ENCODE measurements at regions not wholly inside any gene's neighbourhood (a gene's known extent, or its start where the extent isn't known, plus 50 kb on each side); places are given as distances from the start of the nearest gene placed in this dataset.

GRCh38 chr2:57075226-57075625 lies 891.4 kb downstream of the CCDC85A start:
- Histone ChIP-seq H3K4me2 (ENCODE audit: low read depth, low read length, poor library complexity, severe bottlenecking) (no peak overlapping the region), H3K27me3 (ENCODE audit: low read length) (no peaks in the 10 kb centered on the region), H3K4me1 (ENCODE audit: low read length) (no peaks in the 10 kb centered on the region), H4K20me1 (ENCODE audit: insufficient read depth, low read depth, low read length) (no peaks in the 10 kb centered on the region), H3K9me2 (replicated peaks; ENCODE audit: insufficient read depth, low read length) (no peaks in the 10 kb centered on the region), H3K9me3 (ENCODE audit: low read length) (peaks cover 3% of the 10 kb centered on the region; the same call in 1 of the 2 replicates), H3K36me3 (ENCODE audit: insufficient read depth, low read length) (no peaks in the 10 kb centered on the region), H2AFZ (ENCODE audit: low read length) (no peak overlapping the region), H3K27ac (ENCODE audit: low read length) (no peak overlapping the region), H3K4me3 (ENCODE audit: low read length) (no peak overlapping the region), H3K9ac (ENCODE audit: low read length) (no peak overlapping the region), H3K79me2 (ENCODE audit: low read length) (no peaks in the 10 kb centered on the region)
- no peak for DNase-seq

- Histone ChIP-seq H3K4me1 (ENCODE audit: low read length) (no peaks in the 10 kb centered on the region), H3K4me2 (ENCODE audit: low read depth, low read length, poor library complexity, severe bottlenecking) (no peak overlapping the region)
- no peak for DNase-seq
Measured at GRCh38 chr2:57080035-57080434, 896.2 kb downstream of the CCDC85A start.

GRCh38 chr2:57084697-57085281 lies 901.0 kb downstream of the CCDC85A start:
- H3K4me3 ChIP-seq (ENCODE audit: low read length) = no peak overlapping the region
- no peaks in the 10 kb centered on the region for H3K27me3 ChIP-seq (ENCODE audit: low read length)
- H2AFZ ChIP-seq (ENCODE audit: low read length) = no peak overlapping the region
- DNase-seq = no peak
- no peak overlapping the region for H3K27ac ChIP-seq (ENCODE audit: low read length)
- H3K36me3 ChIP-seq (ENCODE audit: insufficient read depth, low read length) = no peaks in the 10 kb centered on the region
- H4K20me1 ChIP-seq (ENCODE audit: insufficient read depth, low read depth, low read length) = no peaks in the 10 kb centered on the region
- peaks cover 8% of the 10 kb centered on the region for H3K9me3 ChIP-seq (ENCODE audit: low read length)
- no peaks in the 10 kb centered on the region for H3K4me1 ChIP-seq (ENCODE audit: low read length)
- H3K79me2 ChIP-seq (ENCODE audit: low read length) = no peaks in the 10 kb centered on the region
- no peak overlapping the region for H3K4me2 ChIP-seq (ENCODE audit: low read depth, low read length, poor library complexity, severe bottlenecking)
- H3K9me2 ChIP-seq (replicated peaks; ENCODE audit: insufficient read depth, low read length) = no peaks in the 10 kb centered on the region
- H3K9ac ChIP-seq (ENCODE audit: low read length) = no peak overlapping the region

More at GRCh38 chr2:57080035-57080434, 896.2 kb downstream of the CCDC85A start:
- no peak overlapping the region for H3K27ac ChIP-seq (ENCODE audit: low read length)
- H3K4me3 ChIP-seq (ENCODE audit: low read length) = no peak overlapping the region
- H3K9ac ChIP-seq (ENCODE audit: low read length) = no peak overlapping the region
- peaks cover 3% of the 10 kb centered on the region for H3K9me3 ChIP-seq (ENCODE audit: low read length)
- no peaks in the 10 kb centered on the region for H3K36me3 ChIP-seq (ENCODE audit: insufficient read depth, low read length)
- H3K27me3 ChIP-seq (ENCODE audit: low read length) = no peaks in the 10 kb centered on the region
- no peaks in the 10 kb centered on the region for H4K20me1 ChIP-seq (ENCODE audit: insufficient read depth, low read depth, low read length)
- no peaks in the 10 kb centered on the region for H3K9me2 ChIP-seq (replicated peaks; ENCODE audit: insufficient read depth, low read length)
- H2AFZ ChIP-seq (ENCODE audit: low read length) = no peak overlapping the region
- H3K79me2 ChIP-seq (ENCODE audit: low read length) = no peaks in the 10 kb centered on the region

- H3K27me3 ChIP-seq (ENCODE audit: low read length) = no peaks in the 10 kb centered on the region
- H3K27ac ChIP-seq (ENCODE audit: low read length) = no peak overlapping the region
- H3K9me2 ChIP-seq (replicated peaks; ENCODE audit: insufficient read depth, low read length) = no peaks in the 10 kb centered on the region
- H4K20me1 ChIP-seq (ENCODE audit: insufficient read depth, low read depth, low read length) = no peaks in the 10 kb centered on the region
- no peak for DNase-seq
- H3K36me3 ChIP-seq (ENCODE audit: insufficient read depth, low read length) = no peaks in the 10 kb centered on the region
- no peaks in the 10 kb centered on the region for H3K79me2 ChIP-seq (ENCODE audit: low read length)
- no peak overlapping the region for H2AFZ ChIP-seq (ENCODE audit: low read length)
- H3K9me3 ChIP-seq (ENCODE audit: low read length) = peaks cover 6% of the 10 kb centered on the region
- no peak overlapping the region for H3K4me2 ChIP-seq (ENCODE audit: low read depth, low read length, poor library complexity, severe bottlenecking)
- H3K4me1 ChIP-seq (ENCODE audit: low read length) = no peaks in the 10 kb centered on the region
- H3K4me3 ChIP-seq (ENCODE audit: low read length) = no peak overlapping the region
- H3K9ac ChIP-seq (ENCODE audit: low read length) = no peak overlapping the region
Measured at GRCh38 chr2:57093020-57093419, 909.2 kb downstream of the CCDC85A start.

- Histone ChIP-seq H3K36me3 (ENCODE audit: insufficient read depth, low read length) (no peaks in the 10 kb centered on the region), H3K4me1 (ENCODE audit: low read length) (no peaks in the 10 kb centered on the region), H3K4me3 (ENCODE audit: low read length) (no peak overlapping the region), H3K4me2 (ENCODE audit: low read depth, low read length, poor library complexity, severe bottlenecking) (no peak overlapping the region), H2AFZ (ENCODE audit: low read length) (no peak overlapping the region), H3K9ac (ENCODE audit: low read length) (no peak overlapping the region), H3K27ac (ENCODE audit: low read length) (no peak overlapping the region), H3K9me2 (replicated peaks; ENCODE audit: insufficient read depth, low read length) (no peaks in the 10 kb centered on the region), H4K20me1 (ENCODE audit: insufficient read depth, low read depth, low read length) (no peaks in the 10 kb centered on the region), H3K79me2 (ENCODE audit: low read length) (no peaks in the 10 kb centered on the region), H3K9me3 (ENCODE audit: low read length) (peaks cover 26% of the 10 kb centered on the region), H3K27me3 (ENCODE audit: low read length) (no peaks in the 10 kb centered on the region)
- DNase-seq = no peak
Measured at GRCh38 chr2:57097855-57098254, 914.1 kb downstream of the CCDC85A start.

- no peak overlapping the region for H3K9ac ChIP-seq (ENCODE audit: low read length)
- H3K9me3 ChIP-seq (ENCODE audit: low read length) = peaks cover 25% of the 10 kb centered on the region
- H3K9me2 ChIP-seq (replicated peaks; ENCODE audit: insufficient read depth, low read length) = no peaks in the 10 kb centered on the region
- no peak overlapping the region for H3K4me3 ChIP-seq (ENCODE audit: low read length)
- no peaks in the 10 kb centered on the region for H3K79me2 ChIP-seq (ENCODE audit: low read length)
- no peaks in the 10 kb centered on the region for H3K36me3 ChIP-seq (ENCODE audit: insufficient read depth, low read length)
- H4K20me1 ChIP-seq (ENCODE audit: insufficient read depth, low read depth, low read length) = no peaks in the 10 kb centered on the region
- H3K4me1 ChIP-seq (ENCODE audit: low read length) = no peaks in the 10 kb centered on the region
- H3K27ac ChIP-seq (ENCODE audit: low read length) = no peak overlapping the region
- no peak overlapping the region for H3K4me2 ChIP-seq (ENCODE audit: low read depth, low read length, poor library complexity, severe bottlenecking)
- H3K27me3 ChIP-seq (ENCODE audit: low read length) = no peaks in the 10 kb centered on the region
- DNase-seq = no peak
- no peak overlapping the region for H2AFZ ChIP-seq (ENCODE audit: low read length)
Measured at GRCh38 chr2:57100436-57100835, 916.6 kb downstream of the CCDC85A start.

- Histone ChIP-seq H3K9me3 (ENCODE audit: low read length) (peaks cover 25% of the 10 kb centered on the region), H4K20me1 (ENCODE audit: insufficient read depth, low read depth, low read length) (no peaks in the 10 kb centered on the region), H3K4me1 (ENCODE audit: low read length) (no peaks in the 10 kb centered on the region), H3K9ac (ENCODE audit: low read length) (no peak overlapping the region), H3K4me3 (ENCODE audit: low read length) (no peak overlapping the region), H3K27me3 (ENCODE audit: low read length) (no peaks in the 10 kb centered on the region), H2AFZ (ENCODE audit: low read length) (no peak overlapping the region), H3K4me2 (ENCODE audit: low read depth, low read length, poor library complexity, severe bottlenecking) (no peak overlapping the region), H3K36me3 (ENCODE audit: insufficient read depth, low read length) (no peaks in the 10 kb centered on the region), H3K9me2 (replicated peaks; ENCODE audit: insufficient read depth, low read length) (no peaks in the 10 kb centered on the region), H3K27ac (ENCODE audit: low read length) (no peak overlapping the region), H3K79me2 (ENCODE audit: low read length) (no peaks in the 10 kb centered on the region)
- no peak for DNase-seq
Measured at GRCh38 chr2:57105694-57106093, 921.9 kb downstream of the CCDC85A start.

GRCh38 chr2:57107353-57107752 lies 923.6 kb downstream of the CCDC85A start:
- no peak for DNase-seq
- H3K4me1 ChIP-seq (ENCODE audit: low read length) = no peaks in the 10 kb centered on the region
- peaks cover 19% of the 10 kb centered on the region for H3K9me3 ChIP-seq (ENCODE audit: low read length)
- H3K4me2 ChIP-seq (ENCODE audit: low read depth, low read length, poor library complexity, severe bottlenecking) = no peak overlapping the region
- no peak overlapping the region for H2AFZ ChIP-seq (ENCODE audit: low read length)
- H3K4me3 ChIP-seq (ENCODE audit: low read length) = no peak overlapping the region
- no peaks in the 10 kb centered on the region for H3K9me2 ChIP-seq (replicated peaks; ENCODE audit: insufficient read depth, low read length)
- H3K9ac ChIP-seq (ENCODE audit: low read length) = no peak overlapping the region
- no peaks in the 10 kb centered on the region for H3K79me2 ChIP-seq (ENCODE audit: low read length)
- no peaks in the 10 kb centered on the region for H3K27me3 ChIP-seq (ENCODE audit: low read length)
- no peaks in the 10 kb centered on the region for H3K36me3 ChIP-seq (ENCODE audit: insufficient read depth, low read length)
- no peaks in the 10 kb centered on the region for H4K20me1 ChIP-seq (ENCODE audit: insufficient read depth, low read depth, low read length)
- H3K27ac ChIP-seq (ENCODE audit: low read length) = no peak overlapping the region

GRCh38 chr2:57111531-57111930 lies 927.7 kb downstream of the CCDC85A start:
- Histone ChIP-seq H3K9ac (ENCODE audit: low read length) (no peak overlapping the region), H3K4me2 (ENCODE audit: low read depth, low read length, poor library complexity, severe bottlenecking) (no peak overlapping the region), H3K9me3 (ENCODE audit: low read length) (peaks cover 12% of the 10 kb centered on the region), H3K4me1 (ENCODE audit: low read length) (no peaks in the 10 kb centered on the region), H3K4me3 (ENCODE audit: low read length) (no peak overlapping the region), H3K27ac (ENCODE audit: low read length) (no peak overlapping the region), H3K9me2 (replicated peaks; ENCODE audit: insufficient read depth, low read length) (no peaks in the 10 kb centered on the region), H3K27me3 (ENCODE audit: low read length) (no peaks in the 10 kb centered on the region), H2AFZ (ENCODE audit: low read length) (no peak overlapping the region), H3K79me2 (ENCODE audit: low read length) (no peaks in the 10 kb centered on the region), H4K20me1 (ENCODE audit: insufficient read depth, low read depth, low read length) (no peaks in the 10 kb centered on the region), H3K36me3 (ENCODE audit: insufficient read depth, low read length) (no peaks in the 10 kb centered on the region)
- DNase-seq = no peak

Data from Karpas-422 (cell line).